ENCODE measurements at regions not wholly inside any gene's neighbourhood (a gene's known extent, or its start where the extent isn't known, plus 50 kb on each side); places are given as distances from the start of the nearest gene placed in this dataset.
"Not testable (repeated sequence)": the region's sequence is repeated elsewhere in the genome, so short reads cannot be mapped to it uniquely, and the experiment has no call there.

- not testable (repeated sequence) for TF ChIP-seq CTCF (conservative IDR thresholded peaks at IDR 0.05; ENCODE audit: low read depth, low read length); USF2 (IDR thresholded peaks at IDR 0.05; ENCODE audit: low read depth, low read length); RFX5 (IDR thresholded peaks at IDR 0.05; ENCODE audit: low read depth, low read length); POLR2A (IDR thresholded peaks at IDR 0.05; ENCODE audit: low read depth, low read length); MXI1 (IDR thresholded peaks at IDR 0.05; ENCODE audit: borderline replicate concordance, low read depth, low read length); SMC3 (IDR thresholded peaks at IDR 0.05; ENCODE audit: low read depth, low read length); NFE2L2 (IDR thresholded peaks at IDR 0.05; ENCODE audit: low read depth, low read length); FOS (IDR thresholded peaks at IDR 0.05; ENCODE audit: low read depth, low read length); BHLHE40 (IDR thresholded peaks at IDR 0.05; ENCODE audit: low read depth, low read length); MAZ (IDR thresholded peaks at IDR 0.05; ENCODE audit: borderline replicate concordance, low read depth, low read length); MAFK (IDR thresholded peaks at IDR 0.05; ENCODE audit: low read depth, low read length); RAD21 (IDR thresholded peaks at IDR 0.05; ENCODE audit: low read length); ELK1 (IDR thresholded peaks at IDR 0.05; ENCODE audit: borderline replicate concordance, low read depth, low read length)
Observed at GRCh38 chr10:87301466-87302115, 56.0 kb upstream of the NUTM2D start.

Data from IMR-90 (cell line).